H1 (cell line): ENCODE measurements at regions not wholly inside any gene's neighbourhood (a gene's known extent, or its start where the extent isn't known, plus 50 kb on each side); places are given as distances from the start of the nearest gene placed in this dataset.

ENCODE experiments used
- CTCF ChIA-PET: fragments of 300-600 bp; sonication (Branson Sonifier 250); formaldehyde crosslinking; loops from one replicate; lab custom pipeline; 2021; ENCODE audit not compliant: partially characterized antibody; lab: Charles Lee
- POLR2A ChIA-PET: fragments of 300-600 bp; sonication (Branson Sonifier 250); formaldehyde crosslinking; loops from one replicate; lab custom pipeline; 2021; ENCODE audit warnings: inconsistent platforms; ENCODE audit not compliant: partially characterized antibody; lab: Charles Lee
- DNase-seq, 2 experiments: peaks; one replicate each; pipeline versions ENCODE4 v3.0.0 to v3.0.0-alpha.2; 2010 to 2022; ENCODE audit warnings: low spot score in 2 of 2, low read depth in 1 of 2, mixed read lengths in 1 of 2
- FAIRE-seq: peaks from 2 replicates; lab custom pipeline; 2011; peaks lifted over from hg19 to GRCh38; lab: Jason Lieb, UNC
- H2AFZ ChIP-seq: 2 replicates; pipeline ENCODE4 v1.8.1; 2012; ENCODE audit warnings: low read length, inconsistent platforms
- H2AK5ac ChIP-seq: 2 replicates; pipeline ENCODE4 v1.6.1; 2013; ENCODE audit warnings: low read depth, low read length
- H2BK120ac ChIP-seq: replicated peaks from 2 replicates; pipeline ENCODE3; 2013; ENCODE audit warnings: low read depth, low read length, inconsistent platforms
- H2BK12ac ChIP-seq: 2 replicates; pipeline ENCODE4 v1.6.1; 2013; ENCODE audit warnings: low read depth, low read length
- H2BK15ac ChIP-seq: 2 replicates; pipeline ENCODE4 v1.6.1; 2013; ENCODE audit warnings: low read length
- H2BK20ac ChIP-seq: 2 replicates; pipeline ENCODE4 v1.6.1; 2013; ENCODE audit warnings: low read length
- H2BK5ac ChIP-seq: 2 replicates; pipeline ENCODE4 v1.6.1; 2013; ENCODE audit warnings: low read depth, low read length
- H3K14ac ChIP-seq: 2 replicates; pipeline ENCODE4 v1.6.1; 2013; ENCODE audit warnings: inconsistent platforms; ENCODE audit not compliant: insufficient read length
- H3K18ac ChIP-seq: 2 replicates; pipeline ENCODE4 v1.6.1; 2013; ENCODE audit warnings: low read length; ENCODE audit errors: extremely low read depth
- H3K23ac ChIP-seq: 2 replicates; pipeline ENCODE4 v1.6.1; 2013; ENCODE audit warnings: inconsistent platforms; ENCODE audit not compliant: insufficient read length
- H3K23me2 ChIP-seq: 2 replicates; pipeline ENCODE4 v1.6.1; 2013; ENCODE audit warnings: low read depth, low read length
- H3K27ac ChIP-seq: 2 replicates; pipeline ENCODE4 v1.6.1; 2011; ENCODE audit warnings: low read depth, low read length, inconsistent platforms
- H3K27me3 ChIP-seq, 4 experiments: replicated peaks in 1 of 4; 1 replicate in 1 of 4; 2 replicates in 3 of 4; pipeline versions ENCODE4 v1.6.1 to v1.8.1; 2011 to 2013; ENCODE audit warnings: low read length in 3 of 4, mild to moderate bottlenecking in 3 of 4, inconsistent platforms in 2 of 4, mixed read lengths in 2 of 4, moderate library complexity in 1 of 4; ENCODE audit not compliant: control insufficient read depth in 3 of 4, insufficient read depth in 3 of 4; ENCODE audit errors: extremely low read depth in 1 of 4
- H3K36me3 ChIP-seq, 4 experiments: 2 replicates each; pipeline versions ENCODE4 v1.6.1 to v1.8.1; 2011 to 2013; ENCODE audit warnings: mild to moderate bottlenecking in 4 of 4, low read length in 3 of 4, moderate library complexity in 2 of 4, control low read depth in 1 of 4, inconsistent platforms in 1 of 4; ENCODE audit not compliant: insufficient read depth in 4 of 4, control insufficient read depth in 2 of 4
- H3K4ac ChIP-seq: replicated peaks from 2 replicates; pipeline ENCODE3; 2013; ENCODE audit warnings: low read length, low read depth, mixed read lengths, inconsistent platforms; ENCODE audit not compliant: insufficient read length
- H3K4me1 ChIP-seq, 4 experiments: replicated peaks in 1 of 4; 1 replicate in 1 of 4; 2 replicates in 3 of 4; pipeline versions ENCODE4 v1.6.1 to v1.8.1; 2011 to 2013; ENCODE audit warnings: low read length in 3 of 4, inconsistent platforms in 2 of 4, mixed read lengths in 1 of 4; ENCODE audit not compliant: insufficient read depth in 4 of 4, control insufficient read depth in 3 of 4
- H3K4me2 ChIP-seq, 2 experiments: 2 replicates each; pipeline versions ENCODE4 v1.6.1 to v1.8.1; 2011 to 2013; ENCODE audit warnings: low read depth in 2 of 2, low read length in 2 of 2, control low read depth in 1 of 2, inconsistent platforms in 1 of 2, mild to moderate bottlenecking in 1 of 2; ENCODE audit not compliant: insufficient read depth in 1 of 2
- H3K4me3 ChIP-seq, 4 experiments: fragments of 200-600, 300-600 bp in 1 of 4; sonication (generic), shearing (Covaris generic), sonication (Bioruptor Twin) in 1 of 4; 2 replicates each; pipeline versions ENCODE4 v1.5.1 to v1.8.1; 2011 to 2016; ENCODE audit warnings: low read length in 4 of 4, low read depth in 3 of 4, control low read depth in 2 of 4, inconsistent platforms in 2 of 4, mild to moderate bottlenecking in 2 of 4, mixed read lengths in 1 of 4, moderate library complexity in 1 of 4; ENCODE audit not compliant: insufficient read depth in 2 of 4; ENCODE audit errors: extremely low read depth in 1 of 4
- H3K56ac ChIP-seq: replicated peaks from 2 replicates; pipeline ENCODE3; 2013; ENCODE audit warnings: low read depth, mild to moderate bottlenecking, mixed read lengths, low read length, inconsistent platforms; ENCODE audit not compliant: insufficient read length
- H3K79me1 ChIP-seq: 2 replicates; pipeline ENCODE4 v1.6.1; 2013; ENCODE audit warnings: low read depth, low read length, control low read depth
- H3K79me2 ChIP-seq, 2 experiments: 2 replicates each; pipeline versions ENCODE4 v1.6.1 to v1.8.1; 2012 to 2013; ENCODE audit warnings: low read length in 2 of 2, mild to moderate bottlenecking in 2 of 2, inconsistent platforms in 1 of 2; ENCODE audit not compliant: insufficient read depth in 2 of 2, control insufficient read depth in 1 of 2
- H3K9ac ChIP-seq, 4 experiments: replicated peaks in 1 of 4; 1 replicate in 1 of 4; 2 replicates in 3 of 4; pipeline versions ENCODE4 v1.6.1 to v1.8.1; 2011 to 2013; ENCODE audit warnings: low read depth in 3 of 4, low read length in 3 of 4, control low read depth in 2 of 4, mild to moderate bottlenecking in 2 of 4, moderate library complexity in 2 of 4, inconsistent platforms in 1 of 4; ENCODE audit errors: extremely low read depth in 1 of 4
- H3K9me3 ChIP-seq, 2 experiments: 2 replicates each; pipeline versions ENCODE4 v1.6.1 to v1.8.1; 2012 to 2013; ENCODE audit warnings: mild to moderate bottlenecking in 2 of 2, moderate library complexity in 2 of 2, control low read depth in 1 of 2, inconsistent platforms in 1 of 2, low read depth in 1 of 2, low read length in 1 of 2, mixed read lengths in 1 of 2; ENCODE audit not compliant: insufficient read depth in 2 of 2
- H4K20me1 ChIP-seq, 2 experiments: replicated peaks in 1 of 2; 2 replicates each; pipeline versions ENCODE3 to v1.8.1; 2011 to 2013; ENCODE audit warnings: inconsistent platforms in 2 of 2, low read length in 2 of 2, mild to moderate bottlenecking in 1 of 2; ENCODE audit not compliant: insufficient read depth in 2 of 2, control insufficient read depth in 1 of 2
- H4K5ac ChIP-seq: 2 replicates; pipeline ENCODE4 v1.6.1; 2013; ENCODE audit warnings: low read length, low read depth, mixed read lengths, inconsistent platforms; ENCODE audit not compliant: insufficient read length
- H4K8ac ChIP-seq: 2 replicates; pipeline ENCODE4 v1.8.0; 2013; ENCODE audit warnings: mild to moderate bottlenecking, moderate library complexity, low read length, inconsistent platforms; ENCODE audit not compliant: insufficient read depth; ENCODE audit errors: extremely low read depth
- H4K91ac ChIP-seq: replicated peaks from 2 replicates; pipeline ENCODE3; 2013; ENCODE audit warnings: low read length, mixed read lengths, inconsistent platforms; ENCODE audit not compliant: insufficient read length
- ATF3 ChIP-seq: IDR thresholded peaks from 2 replicates; pipeline ENCODE4 v1.6.1; 2011; ENCODE audit warnings: low read depth, mild to moderate bottlenecking, low read length; ENCODE audit not compliant: insufficient read depth
- CTBP2 ChIP-seq: IDR thresholded peaks from 2 replicates; pipeline ENCODE4 v1.7.0; 2011; ENCODE audit warnings: borderline replicate concordance, mild to moderate bottlenecking, moderate library complexity, mixed read lengths, low read length; ENCODE audit not compliant: insufficient read depth, insufficient read length
- GABPA ChIP-seq: IDR thresholded peaks from 2 replicates; pipeline ENCODE4 v1.6.1; 2011; ENCODE audit warnings: mild to moderate bottlenecking, low read length, moderate library complexity, borderline replicate concordance; ENCODE audit not compliant: insufficient read depth
- GTF2F1 ChIP-seq: IDR thresholded peaks from 2 replicates; pipeline ENCODE4 v1.6.1; 2012; ENCODE audit warnings: low read depth, low read length, improper control_type of control experiment, borderline replicate concordance
- KDM5A ChIP-seq: fragments of 200-600 bp; IDR thresholded peaks from 2 replicates; pipeline ENCODE4 v1.7.1; 2012; ENCODE audit warnings: mild to moderate bottlenecking, low read length, inconsistent platforms, mixed read lengths
- NRF1 ChIP-seq: IDR thresholded peaks from 2 replicates; pipeline ENCODE4 v1.6.1; 2011; ENCODE audit warnings: mild to moderate bottlenecking, low read depth, low read length, improper control_type of control experiment
- SRF ChIP-seq: IDR thresholded peaks from 2 replicates; pipeline ENCODE4 v1.6.1; 2011; ENCODE audit warnings: mild to moderate bottlenecking, low read depth, low read length, moderate library complexity
- TBP ChIP-seq: IDR thresholded peaks from 2 replicates; pipeline ENCODE4 v1.6.1; 2011; ENCODE audit warnings: low read depth, low read length, improper control_type of control experiment
- TCF12 ChIP-seq: IDR thresholded peaks from 2 replicates; pipeline ENCODE4 v1.6.1; 2011; ENCODE audit warnings: low read depth, mild to moderate bottlenecking, low read length
- WGBS, 2 experiments: shearing (Covaris generic) in 1 of 2; methylation state at CpG; one replicate each; pipeline versions ENCODE4 v1.1.6 to v1.1.7; 2013 to 2015; ENCODE audit warnings: low lambda C conversion rate in 2 of 2, mixed read lengths in 2 of 2, inconsistent platforms in 1 of 2, low coverage in 1 of 2, missing lambda C conversion rate in 1 of 2; ENCODE audit not compliant: insufficient replicate concordance in 2 of 2, insufficient coverage in 1 of 2, insufficient read length in 1 of 2; ENCODE audit errors: extremely low coverage in 1 of 2, missing lambda C conversion rate in 1 of 2; 5-methylcytosine and 5-hydroxymethylcytosine counted together

GRCh38 chr1:233844275-233844674, 60.2 kb upstream of the SLC35F3 start:
- TF ChIP-seq SRF: no peak
- no peak for TF ChIP-seq TBP
- no peak for TF ChIP-seq KDM5A
- no peak for TF ChIP-seq GTF2F1
- TF ChIP-seq NRF1: no peak
- TF ChIP-seq GABPA: no peak
- TF ChIP-seq ATF3: no peak
- no peak for TF ChIP-seq CTBP2
- no peak for TF ChIP-seq TCF12
- H3K27me3 ChIP-seq: no peaks in the 10 kb centered on the region
- no peaks in the 10 kb centered on the region for H3K9me3 ChIP-seq
- no peak overlapping the region for H4K5ac ChIP-seq
- H2BK12ac ChIP-seq: no peak overlapping the region
- no peak overlapping the region for H2BK15ac ChIP-seq
- no peak overlapping the region for H2AK5ac ChIP-seq
- DNase-seq (no peak), FAIRE-seq (no peak)
- H2BK120ac ChIP-seq: no peak overlapping the region
- H3K4ac ChIP-seq: no peak overlapping the region
- no peaks in the 10 kb centered on the region for H3K79me2 ChIP-seq
- 93% methylated on average over 2 of the region's 2 CpGs; no CpG with 5 or more reads in 1 of the 2 experiments for WGBS, 2 experiments
- no peak overlapping the region for H3K56ac ChIP-seq
- no peak overlapping the region for H2BK20ac ChIP-seq
- no peak overlapping the region for H3K14ac ChIP-seq
- H3K27ac ChIP-seq: no peak overlapping the region
- no peaks in the 10 kb centered on the region for H3K4me1 ChIP-seq
- H3K36me3 ChIP-seq: no peaks in the 10 kb centered on the region
- no peaks in the 10 kb centered on the region for H3K79me1 ChIP-seq
- no peak overlapping the region for H3K4me3 ChIP-seq
- no peak overlapping the region for H4K8ac ChIP-seq
- POLR2A ChIA-PET: no interaction called here
- no peak overlapping the region for H4K91ac ChIP-seq
- H3K4me2 ChIP-seq: no peak overlapping the region
- no peak overlapping the region for H2BK5ac ChIP-seq
- no peak overlapping the region for H3K23ac ChIP-seq
- no peaks in the 10 kb centered on the region for H3K23me2 ChIP-seq
- H3K18ac ChIP-seq: no peak overlapping the region
- H4K20me1 ChIP-seq: no peaks in the 10 kb centered on the region
- CTCF ChIA-PET: interaction anchor here (1.2 kb wide), 1 partner anchor 224 kb away, joined by 3 read pairs; no protein-coding TSS in a partner anchor
- no peak overlapping the region for H3K9ac ChIP-seq
- H2AFZ ChIP-seq: 0 out of 2 replicates have a peak overlapping the region, but pooled peaks have one; percentile 68
